ENCODE measurements at regions not wholly inside any gene's neighbourhood (a gene's known extent, or its start where the extent isn't known, plus 50 kb on each side); places are given as distances from the start of the nearest gene placed in this dataset.
"Not testable (repeated sequence)": the region's sequence is repeated elsewhere in the genome, so short reads cannot be mapped to it uniquely, and the experiment has no call there.

DNA sequence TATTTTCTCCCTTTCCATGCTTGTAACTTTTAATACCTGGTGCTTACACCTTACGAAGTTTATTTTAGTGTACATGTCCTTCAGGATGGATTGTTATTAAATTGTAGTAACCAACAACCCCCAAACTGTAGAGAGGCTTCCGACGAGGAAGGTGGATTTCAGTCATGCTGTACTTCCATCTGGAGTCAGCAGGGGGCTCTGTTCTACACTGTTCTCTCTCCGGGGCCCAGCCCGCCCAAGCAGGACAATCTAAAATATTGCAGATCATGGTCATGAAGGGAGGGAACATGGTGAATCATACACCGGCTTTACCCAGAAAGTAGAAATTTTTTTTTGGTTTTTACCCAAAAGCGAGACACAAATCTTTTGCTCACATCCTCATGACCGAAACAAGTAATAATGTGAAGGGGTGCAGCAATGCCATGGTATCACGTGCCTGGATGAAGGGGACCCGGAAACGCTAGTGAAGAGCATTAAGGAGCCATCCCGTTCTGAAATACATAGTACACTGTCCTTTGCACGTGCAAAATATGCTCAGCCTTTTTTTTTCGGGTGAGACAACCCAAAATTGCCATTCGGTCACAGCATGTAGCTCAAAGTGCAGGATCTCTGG lies 884.8 kb downstream of the EPHA4 start:
- DNase-seq (ENCODE audit: low read depth in 2 of 2), result peak; percentile 14 to 43

DNA sequence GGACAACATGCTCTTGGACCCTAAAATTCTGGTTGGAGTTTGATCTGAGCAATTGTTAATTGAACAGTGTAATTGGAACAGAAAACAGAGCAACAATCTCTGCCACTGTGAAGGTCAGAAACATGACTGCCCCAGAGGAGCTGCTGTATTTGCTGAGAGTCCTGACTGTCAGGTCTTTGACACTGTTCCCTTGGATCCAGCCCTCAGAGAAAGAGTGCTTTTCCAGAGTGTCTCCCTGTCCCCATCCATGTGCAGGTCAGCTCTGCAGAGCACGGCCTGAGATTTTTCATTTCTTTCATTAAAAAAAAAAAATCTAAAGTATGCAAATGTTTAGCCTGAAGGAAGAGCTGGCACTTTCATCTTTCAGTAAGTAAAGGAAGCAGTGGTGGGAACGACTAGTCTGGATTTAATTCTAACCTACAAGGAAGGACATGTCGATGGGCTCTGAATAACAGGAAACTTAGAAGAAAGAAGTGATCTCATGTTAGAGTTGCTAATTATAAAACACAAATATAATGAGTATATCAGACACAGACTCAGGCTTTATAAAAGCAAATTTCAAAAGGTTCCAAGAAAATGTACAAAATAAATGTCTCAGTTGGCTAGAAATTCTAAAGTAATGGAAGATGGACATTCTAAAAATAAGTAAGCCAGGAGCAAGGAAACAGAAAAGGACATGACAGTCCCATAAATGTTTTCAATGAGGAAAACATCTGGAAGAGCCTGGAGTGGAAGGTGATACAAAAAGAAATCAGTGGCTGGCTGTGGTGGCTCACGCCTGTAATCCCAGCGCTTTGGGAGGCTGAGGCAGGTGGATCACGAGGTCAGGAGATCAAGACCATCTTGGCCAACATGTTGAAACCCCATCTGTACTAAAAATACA lies 876.5 kb downstream of the EPHA4 start:
- DNase-seq (ENCODE audit: low read depth in 2 of 2), result no peak

GRCh38 chr2:220696280-220696669 lies 875.8 kb downstream of the EPHA4 start:
- DNase-seq (ENCODE audit: low read depth in 2 of 2), result no peak

GRCh38 chr2:220697011-220697410 lies 875.1 kb downstream of the EPHA4 start:
- no peak for DNase-seq (ENCODE audit: low read depth in 2 of 2)

GRCh38 chr2:220701115-220701514 lies 871.0 kb downstream of the EPHA4 start:
- no peak for DNase-seq (ENCODE audit: low read depth in 2 of 2)

GRCh38 chr2:220703279-220703678 lies 868.8 kb downstream of the EPHA4 start:
- DNase-seq (ENCODE audit: low read depth in 2 of 2), result no peak

GRCh38 chr2:220704081-220704480 lies 868.0 kb downstream of the EPHA4 start:
- DNase-seq (ENCODE audit: low read depth in 2 of 2), result no peak

DNA sequence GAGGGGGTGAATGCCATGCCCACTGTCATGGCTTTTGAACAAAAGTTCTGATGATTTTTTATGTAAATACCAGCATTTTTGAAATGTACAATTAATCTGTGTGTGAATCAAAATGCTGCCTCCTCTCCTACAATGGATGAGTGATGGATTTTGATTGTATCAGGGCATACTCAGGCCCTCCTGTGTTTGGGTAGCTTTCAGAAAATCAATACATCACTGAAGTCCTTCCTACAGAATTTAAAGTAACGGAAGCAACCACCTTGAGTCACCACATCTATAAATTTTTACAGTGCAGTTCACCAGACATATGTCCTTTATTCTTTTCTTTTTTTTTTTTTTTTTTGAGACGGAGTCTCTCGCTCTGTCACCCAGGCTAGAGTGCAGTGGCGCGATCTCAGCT lies 867.3 kb downstream of the EPHA4 start:
- DNase-seq (ENCODE audit: low read depth in 2 of 2), result no peak

- DNase-seq (ENCODE audit: low read depth in 2 of 2), result no peak
These were observed 866.4 kb downstream of the EPHA4 start for GRCh38 chr2:220705678-220706077.

DNA sequence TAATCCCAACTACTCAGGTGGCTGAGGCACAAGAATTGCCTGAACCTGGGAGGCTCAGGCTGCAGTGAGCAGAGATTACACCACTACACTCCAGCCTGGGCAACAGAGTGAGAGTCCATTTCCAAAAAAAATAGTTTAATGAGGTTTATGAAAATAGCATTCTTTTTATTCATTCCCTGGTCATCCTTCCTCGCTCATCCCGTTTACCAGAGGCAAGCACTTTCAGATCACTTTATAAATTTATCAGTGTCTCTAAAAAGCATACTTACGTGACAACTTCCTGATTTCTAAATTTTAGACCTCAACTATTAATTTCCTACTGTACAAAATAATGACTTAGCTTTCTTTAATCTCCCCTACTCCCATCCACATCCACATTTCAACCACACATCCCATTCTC lies 864.8 kb downstream of the EPHA4 start:
- no peak for DNase-seq (ENCODE audit: low read depth in 2 of 2)

GRCh38 chr2:220708366-220708765 lies 863.7 kb downstream of the EPHA4 start:
- DNase-seq (ENCODE audit: low read depth in 2 of 2), result no peak

DNA sequence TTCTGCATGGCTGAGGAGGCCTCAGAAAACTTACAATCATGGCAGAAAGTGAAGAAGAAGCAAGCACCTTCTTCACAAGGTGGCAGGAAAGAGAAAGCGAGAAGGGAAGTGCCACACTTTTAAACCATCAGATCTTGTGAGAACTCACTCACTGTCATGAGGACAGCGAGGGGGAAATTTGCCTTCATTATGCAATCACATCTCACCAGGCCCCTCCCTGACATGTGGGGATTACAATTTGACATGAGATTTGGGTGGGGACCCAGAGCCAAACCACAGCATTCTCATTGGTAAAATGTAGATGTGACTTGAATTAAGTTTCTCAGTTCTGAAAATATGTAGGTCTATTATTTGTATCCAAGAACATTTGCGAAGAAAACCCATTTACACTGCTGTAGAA lies 854.8 kb downstream of the EPHA4 start:
- DNase-seq (ENCODE audit: low read depth in 2 of 2), result no peak

DNA sequence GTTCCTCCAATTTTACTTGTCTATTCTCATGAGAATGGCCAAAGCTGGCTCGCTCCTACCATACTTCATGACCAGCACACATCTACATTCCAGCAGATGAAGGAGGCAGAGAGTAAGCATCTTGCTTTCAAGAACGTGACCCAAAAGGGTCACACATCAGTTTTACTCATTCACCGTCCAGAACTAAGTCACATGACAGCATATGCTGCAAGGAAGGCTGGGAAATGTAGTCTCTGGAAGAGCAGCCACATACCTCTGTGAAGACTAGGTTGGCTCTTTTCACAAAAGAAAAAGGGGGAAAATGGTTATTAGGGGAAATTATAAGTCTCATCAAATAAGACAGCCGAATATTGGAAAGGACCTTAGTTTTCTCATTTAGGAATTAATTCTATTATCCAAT lies 835.3 kb downstream of the EPHA4 start:
- DNase-seq (ENCODE audit: low read depth in 2 of 2), result no peak

- DNase-seq (ENCODE audit: low read depth in 2 of 2), result no peak
These were observed 828.9 kb downstream of the EPHA4 start for GRCh38 chr2:220743203-220743602.

DNA sequence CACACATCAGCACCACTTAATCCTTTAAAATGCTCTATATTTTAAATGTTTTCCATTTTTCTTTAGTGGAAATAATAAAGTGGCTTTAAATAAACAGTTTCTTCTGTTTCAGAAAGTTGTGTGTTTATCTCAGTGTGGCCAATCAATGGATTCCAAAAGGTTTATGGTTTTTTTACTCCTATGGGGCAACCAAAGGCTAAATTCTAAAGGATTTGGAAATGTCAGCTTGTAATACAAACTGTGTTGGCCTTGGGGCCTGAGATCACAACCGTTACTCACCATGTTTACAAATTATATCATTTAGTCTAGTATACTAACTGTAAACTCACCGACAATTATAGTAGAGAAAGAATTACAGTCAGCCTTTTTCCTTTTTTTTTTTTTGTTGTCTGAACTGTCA lies 827.2 kb downstream of the EPHA4 start:
- no peak for DNase-seq (ENCODE audit: low read depth in 2 of 2)

DNA sequence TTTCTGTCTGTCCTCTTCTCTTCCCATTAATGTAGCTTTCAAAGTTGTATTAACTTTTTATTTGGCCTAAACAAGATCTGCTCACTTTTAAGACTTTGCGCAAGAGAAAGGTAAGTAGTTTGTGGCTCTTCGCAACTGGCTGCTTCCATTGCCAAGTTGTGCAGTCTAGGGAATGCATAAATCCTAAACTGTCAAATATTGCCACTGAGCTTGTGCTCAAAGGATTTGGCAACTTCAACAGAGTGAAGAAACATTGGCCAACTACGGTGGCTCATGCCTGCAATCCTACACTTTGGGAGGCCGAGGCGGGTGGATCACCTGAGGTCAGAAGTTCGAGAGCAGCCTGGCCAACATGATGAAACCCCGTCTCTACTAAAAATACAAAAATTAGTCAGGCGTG lies 826.4 kb downstream of the EPHA4 start:
- DNase-seq (ENCODE audit: low read depth in 2 of 2), result no peak

DNA sequence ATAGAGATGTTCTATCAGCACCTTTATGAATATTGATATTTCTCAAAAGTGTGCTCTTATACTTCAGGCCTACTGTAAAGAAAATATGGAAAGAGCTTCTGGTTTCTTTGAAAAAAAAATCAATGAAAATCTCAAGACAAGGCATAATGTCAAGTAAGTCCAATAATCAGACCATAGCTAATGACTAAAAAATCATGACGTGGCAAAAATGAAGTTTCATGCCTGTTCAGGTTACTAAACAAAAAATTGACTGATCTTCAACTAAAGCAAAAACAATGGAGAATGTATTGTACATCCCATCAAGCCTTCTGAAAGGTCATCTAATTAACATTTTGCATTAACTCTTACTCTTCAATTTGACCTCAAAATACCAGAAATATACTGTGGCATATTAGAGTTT lies 824.4 kb downstream of the EPHA4 start:
- no peak for DNase-seq (ENCODE audit: low read depth in 2 of 2)

DNA sequence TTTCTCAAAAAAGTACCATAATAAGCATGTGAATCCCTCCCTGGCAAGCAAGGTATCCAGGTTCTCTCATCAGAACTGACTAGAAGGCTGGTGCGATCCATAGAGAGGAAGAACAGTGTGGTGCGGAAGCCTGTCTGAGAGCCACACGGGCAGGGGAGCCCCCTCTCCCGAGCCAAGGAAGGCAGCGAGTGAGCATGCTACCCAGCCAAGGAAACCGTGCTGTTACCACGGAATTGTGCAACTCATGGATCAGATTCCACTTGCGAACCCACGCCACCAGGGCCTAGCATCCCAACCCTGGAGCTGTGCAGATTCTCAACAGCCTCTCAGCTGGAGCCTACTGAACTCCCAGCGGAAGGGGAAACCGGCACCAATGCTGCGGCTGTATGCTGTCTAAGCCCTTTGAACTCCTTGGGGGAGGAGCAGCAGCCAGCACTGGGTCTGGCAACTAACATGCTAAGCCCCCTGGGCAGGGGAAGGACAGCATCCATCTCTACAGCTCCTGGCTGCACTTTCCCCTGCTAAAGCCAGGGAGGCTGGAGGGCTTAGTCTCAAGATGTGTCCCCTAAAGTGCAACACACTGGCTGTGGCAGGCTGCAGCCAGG lies 823.1 kb downstream of the EPHA4 start:
- DNase-seq (ENCODE audit: low read depth in 2 of 2), result no peak

- DNase-seq (ENCODE audit: low read depth in 2 of 2), result no peak
These were observed 818.6 kb downstream of the EPHA4 start for GRCh38 chr2:220753486-220753885.

- DNase-seq (ENCODE audit: low read depth in 2 of 2), result no peak
These were observed 815.5 kb downstream of the EPHA4 start for GRCh38 chr2:220756653-220757052.

DNA sequence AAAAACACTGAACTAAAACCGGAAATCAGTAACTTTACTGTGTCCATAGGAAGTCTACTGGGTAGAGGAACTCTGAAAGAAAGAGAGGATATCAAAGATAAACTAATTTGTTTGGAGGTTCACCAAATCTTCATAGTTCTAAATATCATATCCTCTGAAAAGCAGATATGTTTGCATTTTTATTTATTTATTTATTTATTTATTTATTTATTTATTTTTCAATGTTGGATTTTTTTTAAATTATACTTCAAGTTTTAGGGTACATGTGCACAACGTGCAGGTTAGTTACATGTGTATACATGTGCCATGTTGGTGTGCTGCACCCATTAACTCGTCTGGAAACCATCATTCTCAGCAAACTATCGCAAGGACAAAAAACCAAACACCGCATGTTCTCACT lies 813.7 kb downstream of the EPHA4 start:
- DNase-seq (ENCODE audit: low read depth in 2 of 2), result not testable (repeated sequence)

GRCh38 chr2:220764171-220764570 lies 807.9 kb downstream of the EPHA4 start:
- DNase-seq (ENCODE audit: low read depth in 2 of 2), result no peak
